GM23338 (cell line): ENCODE measurements at regions not wholly inside any gene's neighbourhood (a gene's known extent, or its start where the extent isn't known, plus 50 kb on each side); places are given as distances from the start of the nearest gene placed in this dataset.

Experiments used
- ATAC-seq: fragments of 200-7000 bp; cut with Tn5 transposase; 3 replicates; pipeline ENCODE4 v1.9.1; 2020
- DNase-seq: peaks from one replicate; pipeline ENCODE4 v3.0.0-alpha.2; 2015; ENCODE audit warnings: low spot score
- H2AFZ ChIP-seq: fragments of 200-600 bp; sonication (generic); 2 replicates; pipeline ENCODE4 v1.8.0; 2016; ENCODE audit warnings: antibody characterized with exemption, mild to moderate bottlenecking, moderate library complexity
- H3F3A ChIP-seq: fragments of 200-600 bp; sonication (generic); replicated peaks from 2 replicates; pipeline ENCODE4 v1.8.0; 2017; ENCODE audit warnings: antibody characterized with exemption, mixed run types, low read depth
- H3K27ac ChIP-seq: fragments of 200-600 bp; sonication (generic); 2 replicates; pipeline ENCODE4 v1.6.1; 2016; ENCODE audit warnings: low read depth
- H3K27me3 ChIP-seq: fragments of 200-600 bp; sonication (generic); 2 replicates; pipeline ENCODE4 v1.8.0; 2016; ENCODE audit warnings: mild to moderate bottlenecking, mixed run types, moderate library complexity; ENCODE audit not compliant: insufficient read depth
- H3K36me3 ChIP-seq: fragments of 200-600 bp; sonication (generic); 2 replicates; pipeline ENCODE4 v1.8.0; 2016; ENCODE audit warnings: mild to moderate bottlenecking; ENCODE audit not compliant: insufficient read depth
- H3K4me1 ChIP-seq: fragments of 200-600 bp; sonication (generic); 2 replicates; pipeline ENCODE4 v1.8.0; 2016; ENCODE audit warnings: mild to moderate bottlenecking, moderate library complexity; ENCODE audit not compliant: insufficient read depth
- H3K4me2 ChIP-seq: fragments of 200-600 bp; sonication (generic); 2 replicates; pipeline ENCODE4 v1.7.1; 2017; ENCODE audit warnings: mixed run types
- H3K4me3 ChIP-seq: fragments of 200-600 bp; sonication (generic); 2 replicates; pipeline ENCODE4 v1.6.1; 2016; ENCODE audit warnings: mixed run types
- H3K79me2 ChIP-seq: fragments of 200-600 bp; sonication (generic); replicated peaks from 2 replicates; pipeline ENCODE4 v1.8.0; 2017; ENCODE audit warnings: mild to moderate bottlenecking; ENCODE audit not compliant: insufficient read depth
- H3K9me2 ChIP-seq: fragments of 200-600 bp; sonication (generic); 2 replicates; pipeline ENCODE4 v1.8.0; 2017; ENCODE audit not compliant: insufficient read depth
- H4K20me1 ChIP-seq: fragments of 200-600 bp; sonication (generic); replicated peaks from 2 replicates; pipeline ENCODE4 v1.8.0; 2017; ENCODE audit warnings: mild to moderate bottlenecking; ENCODE audit not compliant: insufficient read depth
- H3K27ac Mint-ChIP-seq: 2 replicates; pipeline ENCODE4 v1.8.0; 2020; ENCODE audit warnings: inconsistent platforms, mild to moderate bottlenecking, moderate library complexity, mixed read lengths
- H3K27me3 Mint-ChIP-seq: 3 replicates; pipeline ENCODE4 v1.8.0; 2022; ENCODE audit warnings: low read depth, mild to moderate bottlenecking, moderate library complexity, mixed read lengths, inconsistent platforms; ENCODE audit not compliant: insufficient read depth, poor library complexity
- H3K36me3 Mint-ChIP-seq: 3 replicates; pipeline ENCODE4 v1.8.0; 2021; ENCODE audit warnings: low read depth, mild to moderate bottlenecking, inconsistent platforms, moderate library complexity, mixed read lengths
- H3K4me1 Mint-ChIP-seq: 3 replicates; pipeline ENCODE4 v1.8.0; 2020; ENCODE audit warnings: mild to moderate bottlenecking, inconsistent platforms, mixed read lengths
- H3K4me3 Mint-ChIP-seq: 3 replicates; pipeline ENCODE4 v1.8.0; 2021; ENCODE audit warnings: moderate library complexity, mild to moderate bottlenecking, inconsistent platforms, mixed read lengths
- H3K9me3 Mint-ChIP-seq: 3 replicates; pipeline ENCODE4 v1.8.0; 2020; ENCODE audit warnings: moderate library complexity, mild to moderate bottlenecking, inconsistent platforms, mixed read lengths
- CTCF ChIP-seq, 2 experiments: fragments of 200-600 bp in 1 of 2; sonication (generic) in 1 of 2; conservative IDR thresholded peaks; 2 replicates each; pipeline versions ENCODE4 v1.5.1 to v1.6.1; 2016 to 2017; ENCODE audit warnings: antibody characterized with exemption in 2 of 2, low read depth in 2 of 2, mild to moderate bottlenecking in 2 of 2, moderate library complexity in 1 of 2
- ETS1 ChIP-seq: IDR thresholded peaks from 2 replicates; pipeline ENCODE4 v1.6.1; 2016; ENCODE audit warnings: antibody characterized with exemption
- EZH2 ChIP-seq: fragments of 200-600 bp; sonication (generic); IDR thresholded peaks from one replicate; pipeline ENCODE4 v1.8.0; 2017; ENCODE audit warnings: antibody characterized with exemption, mild to moderate bottlenecking, low read depth; ENCODE audit not compliant: unreplicated experiment
- EZH2phosphoT487 ChIP-seq: fragments of 200-600 bp; sonication (generic); IDR thresholded peaks from one replicate; pipeline ENCODE4 v1.8.1; 2018; ENCODE audit warnings: antibody characterized with exemption; ENCODE audit not compliant: unreplicated experiment
- JUNB ChIP-seq: IDR thresholded peaks from one replicate; pipeline ENCODE4 v1.6.1; 2016; ENCODE audit warnings: antibody characterized with exemption; ENCODE audit not compliant: unreplicated experiment
- NANOG ChIP-seq: IDR thresholded peaks from 2 replicates; pipeline ENCODE4 v1.6.1; 2016; ENCODE audit warnings: antibody characterized with exemption, borderline replicate concordance
- POLR2AphosphoS5 ChIP-seq: IDR thresholded peaks from 2 replicates; pipeline ENCODE4 v1.6.1; 2016; ENCODE audit warnings: antibody characterized with exemption, low read depth
- REST ChIP-seq: IDR thresholded peaks from one replicate; pipeline ENCODE4 v1.6.1; 2018; ENCODE audit warnings: antibody characterized with exemption; ENCODE audit not compliant: unreplicated experiment
- STAT1 ChIP-seq: IDR thresholded peaks from one replicate; pipeline ENCODE4 v1.6.1; 2016; ENCODE audit warnings: antibody characterized with exemption; ENCODE audit not compliant: unreplicated experiment
- ZNF114 ChIP-seq: fragments of 250-450 bp; sonication (Bioruptor Pico); IDR thresholded peaks from 2 replicates; pipeline ENCODE4 v1.5.0; 2020; ENCODE audit warnings: mild to moderate bottlenecking, moderate library complexity
- ZNF331 ChIP-seq: fragments of 250-450 bp; sonication (Bioruptor Pico); IDR thresholded peaks from 2 replicates; pipeline ENCODE4 v1.5.0; 2020; ENCODE audit warnings: low read depth, mild to moderate bottlenecking, moderate library complexity
- ZNF462 ChIP-seq: fragments of 250-450 bp; sonication (Bioruptor Pico); IDR thresholded peaks from 2 replicates; pipeline ENCODE4 v1.5.0; 2020; ENCODE audit warnings: mild to moderate bottlenecking, moderate library complexity

GRCh38 chr6:6377621-6378020 is 57.2 kb upstream of the F13A1 start:
- H3K4me2 ChIP-seq, result no peak overlapping the region
- H3F3A ChIP-seq, result no peaks in the 10 kb centered on the region
- no peak overlapping the region for H3K27ac Mint-ChIP-seq
- no peak for DNase-seq
- H3K9me2 ChIP-seq, result peaks cover 20% of the 10 kb centered on the region; the same call in 1 of the 2 replicates
- H3K4me3 ChIP-seq, result no peak overlapping the region
- TF ChIP-seq EZH2phosphoT487 (no peak), ZNF462 (CRISPR knock-in tag) (no peak), STAT1 (no peak), REST (no peak), ZNF114 (CRISPR knock-in tag) (no peak), ETS1 (no peak), POLR2AphosphoS5 (no peak), ZNF331 (no peak), JUNB (no peak), CTCF (conservative IDR thresholded peaks at IDR 0.05; ENCODE audit: low read depth in 2 of 2) (no peak), EZH2 (no peak), NANOG (no peak)
- H3K4me1 Mint-ChIP-seq, result 0 out of 3 replicates have a peak, but pooled peaks cover under 1% of the 10 kb centered on the region
- no peak overlapping the region for H3K27ac ChIP-seq
- H3K4me3 Mint-ChIP-seq, result no peak overlapping the region
- no peaks in the 10 kb centered on the region for H3K27me3 Mint-ChIP-seq
- no peaks in the 10 kb centered on the region for H3K36me3 ChIP-seq
- no peak overlapping the region for H2AFZ ChIP-seq
- ATAC-seq, result no peak
- no peaks in the 10 kb centered on the region for H3K27me3 ChIP-seq
- H3K9me3 Mint-ChIP-seq, result peaks cover 7% of the 10 kb centered on the region; the same call in 1 of the 3 replicates
- no peaks in the 10 kb centered on the region for H3K4me1 ChIP-seq
- H3K36me3 Mint-ChIP-seq, result no peaks in the 10 kb centered on the region
- no peaks in the 10 kb centered on the region for H4K20me1 ChIP-seq
- H3K79me2 ChIP-seq, result no peaks in the 10 kb centered on the region
